Activated naive CD4-positive, alpha-beta T cell treated with anti-CD3 and anti-CD28 coated beads for 36 hours (primary cell): ENCODE measurements at regions not wholly inside any gene's neighbourhood (a gene's known extent, or its start where the extent isn't known, plus 50 kb on each side); places are given as distances from the start of the nearest gene placed in this dataset.

Experiments used
- CTCF ChIA-PET: fragments of 350-600 bp; sonication (Branson Sonifier 250); formaldehyde crosslinking; loops from one replicate; lab custom pipeline; 2021; ENCODE audit warnings: antibody characterized with exemption; lab: Charles Lee
- DNase-seq: peaks from one replicate; pipeline ENCODE4 v3.0.0-alpha.2; 2020
- H3K27ac Mint-ChIP-seq: one replicate; pipeline ENCODE4 v1.8.0; 2021; ENCODE audit warnings: mild to moderate bottlenecking, mixed read lengths
- H3K27me3 Mint-ChIP-seq: one replicate; pipeline ENCODE4 v1.8.0; 2021; ENCODE audit warnings: low read depth, mixed read lengths
- H3K36me3 Mint-ChIP-seq: one replicate; pipeline ENCODE4 v1.8.0; 2021; ENCODE audit warnings: low read depth, mixed read lengths
- H3K4me1 Mint-ChIP-seq: one replicate; pipeline ENCODE4 v1.8.0; 2021; ENCODE audit warnings: low read depth, mixed read lengths
- H3K4me3 Mint-ChIP-seq: one replicate; pipeline ENCODE4 v1.8.0; 2021; ENCODE audit warnings: mild to moderate bottlenecking, moderate library complexity, mixed read lengths
- H3K9me3 Mint-ChIP-seq: one replicate; pipeline ENCODE4 v1.8.0; 2021; ENCODE audit warnings: mixed read lengths
- intact Hi-C: fragments of 100-400 bp; cut with micrococcal nuclease; formaldehyde crosslinking; loops from one replicate; pipeline ENCODE4 v1.15.1; 2023

GRCh38 chr2:4502230-4502843, 799.0 kb downstream of the DCDC2C start:
- Mint-ChIP-seq H3K9me3 (peaks cover 3% of the 10 kb centered on the region), H3K36me3 (no peaks in the 10 kb centered on the region), H3K27ac (no peak overlapping the region), H3K4me1 (no peaks in the 10 kb centered on the region), H3K27me3 (no peaks in the 10 kb centered on the region), H3K4me3 (no peak overlapping the region)
- DNase-seq: no peak
- CTCF ChIA-PET: no interaction called here
- intact Hi-C loops: no loop called here

GRCh38 chr2:4507661-4508060, 804.3 kb downstream of the DCDC2C start:
- Mint-ChIP-seq H3K27me3 (no peaks in the 10 kb centered on the region), H3K36me3 (no peaks in the 10 kb centered on the region), H3K9me3 (peaks cover 6% of the 10 kb centered on the region), H3K27ac (no peak overlapping the region), H3K4me3 (no peak overlapping the region), H3K4me1 (no peaks in the 10 kb centered on the region)
- no peak for DNase-seq
- CTCF ChIA-PET: no interaction called here
- intact Hi-C loops: no loop called here

- no peaks in the 10 kb centered on the region for H3K9me3 Mint-ChIP-seq
- intact Hi-C loops: no loop called here
- H3K4me3 Mint-ChIP-seq: no peak overlapping the region
- H3K4me1 Mint-ChIP-seq: no peaks in the 10 kb centered on the region
- CTCF ChIA-PET: no interaction called here
- H3K36me3 Mint-ChIP-seq: no peaks in the 10 kb centered on the region
- H3K27ac Mint-ChIP-seq: no peak overlapping the region
- no peaks in the 10 kb centered on the region for H3K27me3 Mint-ChIP-seq
- no peak for DNase-seq
Observed at GRCh38 chr2:4515871-4516761, 812.7 kb downstream of the DCDC2C start.

- H3K4me1 Mint-ChIP-seq: no peaks in the 10 kb centered on the region
- no peak overlapping the region for H3K4me3 Mint-ChIP-seq
- no peak overlapping the region for H3K27ac Mint-ChIP-seq
- no peaks in the 10 kb centered on the region for H3K36me3 Mint-ChIP-seq
- peaks cover 2% of the 10 kb centered on the region for H3K9me3 Mint-ChIP-seq
- intact Hi-C loops: no loop called here
- no peaks in the 10 kb centered on the region for H3K27me3 Mint-ChIP-seq
- DNase-seq: no peak
- CTCF ChIA-PET: no interaction called here
Observed at GRCh38 chr2:4518596-4518995, 815.2 kb downstream of the DCDC2C start.

- H3K27ac Mint-ChIP-seq: no peak overlapping the region
- H3K4me3 Mint-ChIP-seq: no peak overlapping the region
- CTCF ChIA-PET: interaction anchor here (0.6 kb wide), 1 partner anchor 471 kb away, joined by 3 read pairs; no protein-coding TSS in a partner anchor
- H3K36me3 Mint-ChIP-seq: no peaks in the 10 kb centered on the region
- H3K4me1 Mint-ChIP-seq: no peaks in the 10 kb centered on the region
- no peak for DNase-seq
- H3K9me3 Mint-ChIP-seq: peaks cover 2% of the 10 kb centered on the region
- intact Hi-C loops: no loop called here
- H3K27me3 Mint-ChIP-seq: no peaks in the 10 kb centered on the region
Observed at GRCh38 chr2:4522498-4523421, 819.4 kb downstream of the DCDC2C start.

GRCh38 chr2:4527416-4527815, 824.0 kb downstream of the DCDC2C start:
- intact Hi-C loops: no loop called here
- Mint-ChIP-seq H3K4me3 (no peak overlapping the region), H3K36me3 (no peaks in the 10 kb centered on the region), H3K27me3 (no peaks in the 10 kb centered on the region), H3K27ac (no peak overlapping the region), H3K4me1 (no peaks in the 10 kb centered on the region), H3K9me3 (peaks cover 2% of the 10 kb centered on the region)
- no peak for DNase-seq
- CTCF ChIA-PET: no interaction called here

- Mint-ChIP-seq H3K9me3 (peaks cover 2% of the 10 kb centered on the region), H3K36me3 (no peaks in the 10 kb centered on the region), H3K4me3 (no peak overlapping the region), H3K4me1 (no peaks in the 10 kb centered on the region), H3K27ac (no peak overlapping the region), H3K27me3 (no peaks in the 10 kb centered on the region)
- intact Hi-C loops: no loop called here
- CTCF ChIA-PET: no interaction called here
- no peak for DNase-seq
Observed at GRCh38 chr2:4528246-4528645, 824.9 kb downstream of the DCDC2C start.

GRCh38 chr2:4528773-4529172, 825.4 kb downstream of the DCDC2C start:
- H3K4me3 Mint-ChIP-seq: no peak overlapping the region
- peaks cover 4% of the 10 kb centered on the region for H3K9me3 Mint-ChIP-seq
- no peak for DNase-seq
- H3K27ac Mint-ChIP-seq: no peak overlapping the region
- H3K36me3 Mint-ChIP-seq: no peaks in the 10 kb centered on the region
- H3K4me1 Mint-ChIP-seq: no peaks in the 10 kb centered on the region
- CTCF ChIA-PET: no interaction called here
- H3K27me3 Mint-ChIP-seq: no peaks in the 10 kb centered on the region
- intact Hi-C loops: no loop called here

GRCh38 chr2:4529738-4530137, 826.4 kb downstream of the DCDC2C start:
- H3K36me3 Mint-ChIP-seq: no peaks in the 10 kb centered on the region
- intact Hi-C loops: no loop called here
- H3K4me1 Mint-ChIP-seq: no peaks in the 10 kb centered on the region
- no peak overlapping the region for H3K4me3 Mint-ChIP-seq
- CTCF ChIA-PET: no interaction called here
- no peak overlapping the region for H3K27ac Mint-ChIP-seq
- H3K27me3 Mint-ChIP-seq: no peaks in the 10 kb centered on the region
- no peak for DNase-seq
- peaks cover 4% of the 10 kb centered on the region for H3K9me3 Mint-ChIP-seq

- Mint-ChIP-seq H3K27me3 (no peaks in the 10 kb centered on the region), H3K9me3 (peaks cover 4% of the 10 kb centered on the region), H3K27ac (no peak overlapping the region), H3K4me3 (no peak overlapping the region), H3K4me1 (no peaks in the 10 kb centered on the region), H3K36me3 (no peaks in the 10 kb centered on the region)
- no peak for DNase-seq
- intact Hi-C loops: no loop called here
- CTCF ChIA-PET: no interaction called here
Observed at GRCh38 chr2:4530231-4530630, 826.9 kb downstream of the DCDC2C start.

GRCh38 chr2:4533806-4534205, 830.4 kb downstream of the DCDC2C start:
- H3K27me3 Mint-ChIP-seq: no peaks in the 10 kb centered on the region

GRCh38 chr2:4539121-4539520, 835.7 kb downstream of the DCDC2C start:
- CTCF ChIA-PET: no interaction called here
- H3K9me3 Mint-ChIP-seq: no peaks in the 10 kb centered on the region
- no peaks in the 10 kb centered on the region for H3K4me1 Mint-ChIP-seq
- H3K27me3 Mint-ChIP-seq: no peaks in the 10 kb centered on the region
- no peak for DNase-seq
- intact Hi-C loops: no loop called here
- no peaks in the 10 kb centered on the region for H3K36me3 Mint-ChIP-seq
- H3K4me3 Mint-ChIP-seq: no peak overlapping the region
- no peak overlapping the region for H3K27ac Mint-ChIP-seq

More at GRCh38 chr2:4533806-4534205, 830.4 kb downstream of the DCDC2C start:
- intact Hi-C loops: no loop called here
- Mint-ChIP-seq H3K4me3 (no peak overlapping the region), H3K9me3 (peaks cover 4% of the 10 kb centered on the region), H3K27ac (no peak overlapping the region), H3K4me1 (no peaks in the 10 kb centered on the region), H3K36me3 (no peaks in the 10 kb centered on the region)
- CTCF ChIA-PET: no interaction called here
- no peak for DNase-seq
